Colonic mucosa (tissue), 4 donors: ENCODE measurements at regions not wholly inside any gene's neighbourhood (a gene's known extent, or its start where the extent isn't known, plus 50 kb on each side); places are given as distances from the start of the nearest gene placed in this dataset.

Experiments
- DNase-seq: peaks from one replicate; pipeline ENCODE4 v3.0.0-alpha.2; 2020
- H3K27ac ChIP-seq: fragments of 200-600 bp; one replicate; pipeline ENCODE4 v1.8.0; 2021
- H3K27me3 ChIP-seq: fragments of 200-600 bp; one replicate; pipeline ENCODE4 v1.8.0; 2021
- H3K36me3 ChIP-seq: fragments of 200-600 bp; one replicate; pipeline ENCODE4 v1.8.0; 2021
- H3K4me1 ChIP-seq: fragments of 200-600 bp; one replicate; pipeline ENCODE4 v1.8.0; 2021; ENCODE audit warnings: mild to moderate bottlenecking
- H3K4me3 ChIP-seq: fragments of 200-600 bp; one replicate; pipeline ENCODE4 v1.8.0; 2021
- H3K9ac ChIP-seq, 2 donors: one replicate each; pipeline ENCODE4 v1.7.0; 2013; ENCODE audit warnings: control low read depth in 2 of 2, low read depth in 2 of 2, low read length in 2 of 2
- H3K9me3 ChIP-seq: fragments of 200-600 bp; one replicate; pipeline ENCODE4 v1.8.0; 2021
- CTCF ChIP-seq: fragments of 200-600 bp; IDR thresholded peaks from one replicate; pipeline ENCODE4 v1.8.0; 2022; ENCODE audit warnings: antibody characterized with exemption, mild to moderate bottlenecking
- intact Hi-C: fragments of 100-400 bp; cut with DNase I; formaldehyde crosslinking; loops from one replicate; pipeline ENCODE4 v1.14.1; 2022
- donor health status: healthy.
- donor health status: DM: no; HTN: no; CAD: no.
- donor health status: DM: no; HTN: no; CAD: no.

GRCh38 chrX:79645749-79646148 lies 278.6 kb upstream of the ITM2A start:
- Histone ChIP-seq H3K27ac (no peak overlapping the region), H3K27me3 (no peaks in the 10 kb centered on the region), H3K9me3 (no peaks in the 10 kb centered on the region), H3K4me1 (no peaks in the 10 kb centered on the region), H3K4me3 (no peak overlapping the region), H3K9ac (no peak overlapping the region), H3K36me3 (no peaks in the 10 kb centered on the region)
- no peak for DNase-seq
- TF ChIP-seq CTCF, result no peak
- intact Hi-C loops, result no loop called here

GRCh38 chrX:79631526-79631925 lies 264.4 kb upstream of the ITM2A start:
- no peak for TF ChIP-seq CTCF
- H3K36me3 ChIP-seq, result no peaks in the 10 kb centered on the region
- H3K4me3 ChIP-seq, result no peak overlapping the region
- H3K4me1 ChIP-seq, result no peaks in the 10 kb centered on the region
- no peak overlapping the region for H3K27ac ChIP-seq
- no peak for DNase-seq
- intact Hi-C loops, result no loop called here
- H3K9me3 ChIP-seq, result no peaks in the 10 kb centered on the region
- H3K9ac ChIP-seq, result no peak overlapping the region
- no peaks in the 10 kb centered on the region for H3K27me3 ChIP-seq

GRCh38 chrX:79630033-79631009 lies 263.2 kb upstream of the ITM2A start:
- intact Hi-C loops, result no loop called here
- TF ChIP-seq CTCF, result no peak

GRCh38 chrX:79623098-79623762 lies 256.1 kb upstream of the ITM2A start:
- H3K9me3 ChIP-seq, result no peaks in the 10 kb centered on the region
- H3K4me1 ChIP-seq, result no peaks in the 10 kb centered on the region
- H3K4me3 ChIP-seq, result no peak overlapping the region
- no peak for DNase-seq
- no peaks in the 10 kb centered on the region for H3K36me3 ChIP-seq
- no peaks in the 10 kb centered on the region for H3K27me3 ChIP-seq
- no peak overlapping the region for H3K9ac ChIP-seq
- no peak for TF ChIP-seq CTCF
- no peak overlapping the region for H3K27ac ChIP-seq
- intact Hi-C loops, result no loop called here

More at GRCh38 chrX:79630033-79631009, 263.2 kb upstream of the ITM2A start:
- no peaks in the 10 kb centered on the region for H3K36me3 ChIP-seq
- no peak overlapping the region for H3K9ac ChIP-seq
- no peak overlapping the region for H3K27ac ChIP-seq
- DNase-seq, result no peak
- H3K4me3 ChIP-seq, result no peak overlapping the region
- no peaks in the 10 kb centered on the region for H3K4me1 ChIP-seq
- H3K27me3 ChIP-seq, result no peaks in the 10 kb centered on the region
- no peaks in the 10 kb centered on the region for H3K9me3 ChIP-seq

GRCh38 chrX:79618280-79618679 lies 251.1 kb upstream of the ITM2A start:
- intact Hi-C loops, result no loop called here
- H3K9me3 ChIP-seq, result no peaks in the 10 kb centered on the region
- H3K4me3 ChIP-seq, result no peak overlapping the region
- no peak overlapping the region for H3K27ac ChIP-seq
- no peaks in the 10 kb centered on the region for H3K27me3 ChIP-seq
- DNase-seq, result no peak
- H3K4me1 ChIP-seq, result no peaks in the 10 kb centered on the region
- H3K36me3 ChIP-seq, result no peaks in the 10 kb centered on the region
- no peak for TF ChIP-seq CTCF
- no peak overlapping the region for H3K9ac ChIP-seq
